SU-DHL-6 (cell line): ENCODE measurements at regions not wholly inside any gene's neighbourhood (a gene's known extent, or its start where the extent isn't known, plus 50 kb on each side); places are given as distances from the start of the nearest gene placed in this dataset.

ENCODE experiments used
- H2AFZ ChIP-seq: fragments of 200-600 bp; sonication (generic); 2 replicates; pipeline ENCODE4 v1.6.1; 2014; ENCODE audit warnings: low read depth, mild to moderate bottlenecking, moderate library complexity, mixed read lengths, antibody characterized with exemption, low read length; ENCODE audit not compliant: severe bottlenecking
- H3F3A ChIP-seq: fragments of 200-600 bp; shearing (Covaris generic); 2 replicates; pipeline ENCODE4 v1.6.0; 2016; ENCODE audit warnings: antibody characterized with exemption, mild to moderate bottlenecking; ENCODE audit not compliant: insufficient read depth
- H3K27ac ChIP-seq: fragments of 200-600 bp; sonication (generic); 2 replicates; pipeline ENCODE4 v1.5.1; 2016; ENCODE audit warnings: low read depth, mild to moderate bottlenecking, low read length, moderate library complexity, mixed read lengths
- H3K27me3 ChIP-seq: fragments of 200-600 bp; sonication (generic), shearing (Covaris generic); 2 replicates; pipeline ENCODE4 v1.6.0; 2014; ENCODE audit warnings: mild to moderate bottlenecking, low read length
- H3K36me3 ChIP-seq: fragments of 200-600 bp; sonication (generic); 2 replicates; pipeline ENCODE4 v1.6.1; 2014; ENCODE audit warnings: mild to moderate bottlenecking, low read length, mixed read lengths
- H3K4me2 ChIP-seq: fragments of 300-600, 200-600 bp; shearing (Covaris generic), sonication (generic); 2 replicates; pipeline ENCODE4 v1.6.0; 2014; ENCODE audit warnings: low read length, low read depth, mild to moderate bottlenecking; ENCODE audit not compliant: poor library complexity, severe bottlenecking
- H3K4me3 ChIP-seq: fragments of 200-600 bp; sonication (generic); 2 replicates; pipeline ENCODE4 v1.5.1; 2014; ENCODE audit warnings: antibody characterized with exemption, low read length, mild to moderate bottlenecking, mixed read lengths; ENCODE audit not compliant: insufficient read depth, poor library complexity, severe bottlenecking
- H3K79me2 ChIP-seq: fragments of 200-600 bp; sonication (generic); 2 replicates; pipeline ENCODE4 v1.6.1; 2014; ENCODE audit warnings: mild to moderate bottlenecking, low read length, moderate library complexity; ENCODE audit not compliant: insufficient read depth
- H3K9ac ChIP-seq: fragments of 200-600 bp; sonication (generic); 2 replicates; pipeline ENCODE4 v1.7.0; 2014; ENCODE audit warnings: mild to moderate bottlenecking, low read length
- H3K9me2 ChIP-seq: fragments of 200-600 bp; sonication (generic); replicated peaks from 2 replicates; pipeline ENCODE4 v1.6.1; 2014; ENCODE audit warnings: low read length; ENCODE audit not compliant: insufficient read depth
- H3K9me3 ChIP-seq: fragments of 200-600 bp; sonication (generic); 2 replicates; pipeline ENCODE4 v1.6.1; 2014; ENCODE audit warnings: low read length, mixed read lengths; ENCODE audit not compliant: insufficient read depth
- H4K20me1 ChIP-seq: fragments of 200-600 bp; sonication (generic); 2 replicates; pipeline ENCODE4 v1.6.1; 2014; ENCODE audit warnings: low read depth, mild to moderate bottlenecking, antibody characterized with exemption, low read length, moderate library complexity, mixed read lengths
- CTCF ChIP-seq: fragments of 200-600 bp; sonication (generic); IDR thresholded peaks from one replicate; pipeline ENCODE4 v1.5.1; 2017; ENCODE audit warnings: antibody characterized with exemption, mild to moderate bottlenecking, low read length, moderate library complexity; ENCODE audit not compliant: insufficient read depth, poor library complexity, severe bottlenecking
- EZH2phosphoT487 ChIP-seq: fragments of 200-600 bp; sonication (generic), shearing (Covaris generic); conservative IDR thresholded peaks from 2 replicates; pipeline ENCODE4 v1.6.1; 2018; ENCODE audit warnings: mild to moderate bottlenecking, antibody characterized with exemption, low read length, moderate library complexity, mixed read lengths

GRCh38 chr4:137754652-137755471 is 222.6 kb upstream of the PCDH18 start:
- Histone ChIP-seq H3K4me3 (no peak overlapping the region), H3K4me2 (no peak overlapping the region), H3K79me2 (no peaks in the 10 kb centered on the region), H4K20me1 (no peaks in the 10 kb centered on the region), H3K27ac (no peak overlapping the region), H2AFZ (no peak overlapping the region), H3F3A (no peaks in the 10 kb centered on the region), H3K36me3 (no peaks in the 10 kb centered on the region), H3K9me2 (no peaks in the 10 kb centered on the region), H3K9me3 (no peaks in the 10 kb centered on the region), H3K27me3 (no peaks in the 10 kb centered on the region), H3K9ac (no peak overlapping the region)
- TF ChIP-seq CTCF (no peak), EZH2phosphoT487 (no peak)

- Histone ChIP-seq H4K20me1 (no peaks in the 10 kb centered on the region), H3K9me2 (no peaks in the 10 kb centered on the region), H3K27me3 (no peaks in the 10 kb centered on the region), H3K9me3 (no peaks in the 10 kb centered on the region), H3K4me2 (no peak overlapping the region), H3K4me3 (no peak overlapping the region), H3K79me2 (no peaks in the 10 kb centered on the region), H3F3A (no peaks in the 10 kb centered on the region), H3K36me3 (no peaks in the 10 kb centered on the region), H3K27ac (no peak overlapping the region), H2AFZ (no peak overlapping the region), H3K9ac (no peak overlapping the region)
- TF ChIP-seq CTCF (no peak), EZH2phosphoT487 (no peak)
Observed at GRCh38 chr4:137749466-137749865, 217.2 kb upstream of the PCDH18 start.

GRCh38 chr4:137748616-137749015 is 216.3 kb upstream of the PCDH18 start:
- H2AFZ ChIP-seq = no peak overlapping the region
- no peak overlapping the region for H3K27ac ChIP-seq
- TF ChIP-seq EZH2phosphoT487 (no peak), CTCF (no peak)

More at GRCh38 chr4:137748616-137749015, 216.3 kb upstream of the PCDH18 start:
- no peak overlapping the region for H3K4me2 ChIP-seq
- no peaks in the 10 kb centered on the region for H3K27me3 ChIP-seq
- no peaks in the 10 kb centered on the region for H3F3A ChIP-seq
- no peaks in the 10 kb centered on the region for H4K20me1 ChIP-seq
- no peak overlapping the region for H3K9ac ChIP-seq
- no peaks in the 10 kb centered on the region for H3K36me3 ChIP-seq
- no peak overlapping the region for H3K4me3 ChIP-seq
- no peaks in the 10 kb centered on the region for H3K79me2 ChIP-seq
- H3K9me3 ChIP-seq = no peaks in the 10 kb centered on the region
- H3K9me2 ChIP-seq = no peaks in the 10 kb centered on the region
